PFSK-1 (cell line): ENCODE measurements at regions not wholly inside any gene's neighbourhood (a gene's known extent, or its start where the extent isn't known, plus 50 kb on each side); places are given as distances from the start of the nearest gene placed in this dataset.

Source experiments
- FOXP2 ChIP-seq: optimal IDR thresholded peaks from 2 replicates; pipeline ENCODE3; 2011; ENCODE audit warnings: borderline replicate concordance, control low read depth, inconsistent platforms; ENCODE audit not compliant: insufficient read depth; ENCODE audit errors: extremely low read length, extremely low read depth
- POLR2AphosphoS5 ChIP-seq: IDR thresholded peaks from 2 replicates; pipeline ENCODE4 v1.6.1; 2012; ENCODE audit warnings: low read depth, mild to moderate bottlenecking, control low read depth, low read length, moderate library complexity
- REST ChIP-seq, 2 experiments: IDR thresholded peaks; 2 replicates each; pipeline versions ENCODE4 v1.6.1 to v1.8.0; 2011 to 2012; ENCODE audit warnings: low read depth in 2 of 2, low read length in 2 of 2, control low read depth in 1 of 2, inconsistent platforms in 1 of 2, mild to moderate bottlenecking in 1 of 2, moderate library complexity in 1 of 2; ENCODE audit not compliant: insufficient read depth in 1 of 2
- SIN3A ChIP-seq: IDR thresholded peaks from 2 replicates; pipeline ENCODE4 v1.6.1; 2012; ENCODE audit warnings: mild to moderate bottlenecking, low read length, moderate library complexity, borderline replicate concordance; ENCODE audit not compliant: insufficient read depth
- TAF1 ChIP-seq: IDR thresholded peaks from 2 replicates; pipeline ENCODE4 v1.6.1; 2012; ENCODE audit warnings: low read length, control low read depth, borderline replicate concordance; ENCODE audit not compliant: insufficient read depth

- TF ChIP-seq FOXP2 (no peak), SIN3A (no peak), REST (IDR thresholded peaks at IDR 0.05; ENCODE audit: insufficient read depth in 1 of 2, low read depth in 2 of 2, low read length in 2 of 2) (no peak)
Observed at GRCh38 chr4:138010639-138011038, 231.5 kb downstream of the SLC7A11 start.

- TF ChIP-seq SIN3A = no peak
- no peak for TF ChIP-seq REST (IDR thresholded peaks at IDR 0.05; ENCODE audit: insufficient read depth in 1 of 2, low read depth in 2 of 2, low read length in 2 of 2)
- no peak for TF ChIP-seq FOXP2
- no peak for TF ChIP-seq POLR2AphosphoS5
- TF ChIP-seq TAF1 = no peak
Observed at GRCh38 chr4:138007572-138007971, 234.6 kb downstream of the SLC7A11 start.

GRCh38 chr4:138005486-138005885 lies 236.7 kb downstream of the SLC7A11 start:
- TF ChIP-seq REST (IDR thresholded peaks at IDR 0.05; ENCODE audit: insufficient read depth in 1 of 2, low read depth in 2 of 2, low read length in 2 of 2) = no peak
- TF ChIP-seq POLR2AphosphoS5 = no peak
- TF ChIP-seq SIN3A = no peak
- no peak for TF ChIP-seq FOXP2

DNA sequence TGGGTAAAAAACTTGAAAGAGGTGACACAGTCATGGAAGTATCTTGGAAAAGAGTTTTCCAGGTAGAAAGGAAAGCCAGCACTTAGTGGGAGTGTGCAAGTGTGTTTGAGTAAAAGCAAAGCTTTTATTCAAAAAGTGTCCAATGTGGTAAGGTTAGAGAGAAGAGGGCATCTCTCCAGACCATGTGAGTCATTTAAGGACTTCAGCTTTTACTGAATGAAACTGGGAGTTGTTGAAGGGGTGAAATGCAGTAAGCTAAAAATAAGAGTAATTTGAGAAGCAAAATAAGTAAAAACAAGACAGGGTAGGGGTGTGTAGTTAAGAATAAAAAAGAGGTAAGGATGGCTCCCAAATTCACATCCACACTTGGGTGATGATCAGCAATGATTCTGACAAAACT lies 238.9 kb downstream of the SLC7A11 start:
- TF ChIP-seq SIN3A = no peak
- TF ChIP-seq REST (IDR thresholded peaks at IDR 0.05; ENCODE audit: insufficient read depth in 1 of 2, low read depth in 2 of 2, low read length in 2 of 2) = no peak
- TF ChIP-seq TAF1 = no peak
- TF ChIP-seq POLR2AphosphoS5 = no peak
- no peak for TF ChIP-seq FOXP2

GRCh38 chr4:137998666-137999429 lies 243.3 kb downstream of the SLC7A11 start:
- TF ChIP-seq FOXP2 (no peak), POLR2AphosphoS5 (no peak), REST (IDR thresholded peaks at IDR 0.05; ENCODE audit: insufficient read depth in 1 of 2, low read depth in 2 of 2, low read length in 2 of 2) (no peak), TAF1 (no peak), SIN3A (no peak)
